ENCODE measurements at regions not wholly inside any gene's neighbourhood (a gene's known extent, or its start where the extent isn't known, plus 50 kb on each side); places are given as distances from the start of the nearest gene placed in this dataset.

DNA sequence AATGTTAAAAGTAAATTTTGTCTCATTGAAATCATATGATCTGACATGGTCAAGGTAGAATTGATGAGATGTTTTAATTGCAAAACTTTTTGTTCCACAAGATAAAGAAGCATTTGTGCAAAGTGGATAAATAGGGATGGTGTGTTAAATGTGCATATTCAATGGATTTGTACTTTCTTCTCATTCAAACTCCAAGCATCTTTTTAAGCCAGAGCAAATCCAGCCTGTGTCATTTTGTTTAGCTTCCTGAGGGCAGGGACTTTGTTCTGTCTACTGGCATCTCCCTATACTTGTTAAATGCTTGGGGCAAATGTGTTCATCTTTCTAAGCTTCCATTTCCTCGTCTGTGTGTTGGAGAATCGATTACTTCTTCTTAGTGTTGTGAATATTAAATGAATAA is 200.3 kb downstream of the SLIT2 start:
- DNase-seq (ENCODE audit: low read depth) = no peak

DNA sequence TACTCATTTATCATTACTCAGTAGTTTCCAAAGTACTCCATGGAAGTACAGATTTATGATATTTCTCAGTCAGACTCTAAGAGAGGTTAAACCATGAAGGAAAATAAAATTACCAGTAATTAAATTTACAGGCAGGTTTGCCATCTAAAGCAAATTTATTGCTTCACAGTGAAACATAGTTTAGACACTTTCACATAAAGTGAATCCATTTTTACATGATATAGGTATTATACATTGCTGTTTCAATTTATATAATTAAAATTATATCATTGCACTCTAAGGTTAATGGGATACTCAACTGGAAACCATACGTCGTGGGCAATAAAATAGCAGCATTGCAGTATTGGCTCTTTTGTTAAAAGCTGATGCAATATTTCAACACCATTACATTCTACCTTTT is 202.8 kb downstream of the SLIT2 start:
- DNase-seq (ENCODE audit: low read depth) = no peak

GRCh38 chr4:20456407-20456806 is 204.7 kb downstream of the SLIT2 start:
- no peak for DNase-seq (ENCODE audit: low read depth)

DNA sequence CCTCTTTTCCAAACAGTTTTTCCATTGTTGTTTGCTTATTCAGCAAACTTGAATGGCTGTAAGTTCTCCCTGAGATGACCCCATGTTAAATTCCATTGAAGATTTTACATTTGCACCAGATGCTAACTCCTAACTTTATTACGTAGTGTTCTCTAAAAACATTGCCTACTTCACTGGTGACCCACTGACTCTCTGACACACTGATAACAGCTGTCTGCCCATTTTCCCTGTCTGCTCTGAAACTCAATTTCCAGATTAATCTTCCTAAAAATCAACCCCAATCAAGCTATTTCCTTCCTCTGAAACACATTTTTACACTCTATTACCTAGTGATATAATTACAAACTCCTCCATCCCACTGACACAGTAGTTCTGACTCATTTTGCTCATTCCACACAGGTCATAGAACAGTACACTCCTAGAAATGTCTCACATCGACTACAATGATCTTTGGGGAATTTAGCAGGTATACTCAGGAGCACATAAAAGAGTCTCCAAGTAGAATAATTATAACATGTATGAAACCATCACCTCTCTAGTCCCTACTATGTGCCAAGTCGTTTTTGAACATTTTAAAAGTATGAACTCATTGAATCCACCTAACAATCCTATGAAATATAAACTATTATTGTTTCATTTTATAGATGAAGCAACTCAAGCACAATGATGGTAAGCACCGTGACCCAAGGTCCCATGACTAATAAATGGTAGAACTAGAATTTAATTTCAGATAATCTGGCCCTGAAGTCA is 210.9 kb downstream of the SLIT2 start:
- DNase-seq (ENCODE audit: low read depth) = no peak

- DNase-seq (ENCODE audit: low read depth) = no peak
These were observed 211.4 kb downstream of the SLIT2 start for GRCh38 chr4:20463176-20463430.

GRCh38 chr4:20464381-20464780 is 212.7 kb downstream of the SLIT2 start:
- DNase-seq (ENCODE audit: low read depth) = peak; percentile 54

GRCh38 chr4:20474119-20474518 is 222.4 kb downstream of the SLIT2 start:
- peak; percentile 12 for DNase-seq (ENCODE audit: low read depth)

- no peak for DNase-seq (ENCODE audit: low read depth)
These were observed 221.8 kb upstream of the PACRGL start for GRCh38 chr4:20478412-20478811.

DNA sequence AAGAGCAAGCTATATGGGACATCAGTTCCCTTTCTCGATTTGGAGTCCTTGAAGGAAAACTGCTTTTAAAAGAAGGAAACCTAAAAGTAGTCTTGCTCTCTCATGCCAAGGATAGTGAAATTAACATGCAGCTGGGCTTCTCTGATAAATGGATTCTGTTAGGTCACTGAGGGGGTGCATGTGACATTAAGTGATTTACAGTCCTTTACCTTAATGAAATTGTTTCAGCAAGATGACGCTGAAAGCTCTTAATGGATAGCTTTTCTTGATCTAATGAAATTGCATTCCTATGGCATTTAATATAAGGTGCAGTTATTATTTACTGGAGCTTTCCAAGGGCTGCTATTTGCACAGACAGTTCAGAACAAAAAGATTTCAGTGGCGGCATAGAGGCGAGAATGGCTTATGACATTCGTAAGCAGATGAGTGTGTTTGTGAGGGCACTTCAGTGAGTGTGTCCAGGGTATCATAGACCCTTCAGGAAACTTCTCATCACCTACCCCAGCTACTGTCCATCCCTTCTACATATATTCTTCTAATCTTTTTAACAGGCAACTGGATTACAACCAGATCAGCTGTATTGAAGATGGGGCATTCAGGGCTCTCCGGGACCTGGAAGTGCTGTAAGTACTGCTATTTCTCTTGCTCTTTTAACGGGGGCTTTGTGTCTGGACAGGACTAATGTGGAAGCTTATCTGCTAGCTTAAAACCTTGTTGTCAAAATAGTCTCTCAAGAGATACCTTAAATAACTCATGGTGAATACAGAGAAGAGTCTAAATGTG is 219.9 kb upstream of the PACRGL start:
- DNase-seq (ENCODE audit: low read depth) = no peak

DNA sequence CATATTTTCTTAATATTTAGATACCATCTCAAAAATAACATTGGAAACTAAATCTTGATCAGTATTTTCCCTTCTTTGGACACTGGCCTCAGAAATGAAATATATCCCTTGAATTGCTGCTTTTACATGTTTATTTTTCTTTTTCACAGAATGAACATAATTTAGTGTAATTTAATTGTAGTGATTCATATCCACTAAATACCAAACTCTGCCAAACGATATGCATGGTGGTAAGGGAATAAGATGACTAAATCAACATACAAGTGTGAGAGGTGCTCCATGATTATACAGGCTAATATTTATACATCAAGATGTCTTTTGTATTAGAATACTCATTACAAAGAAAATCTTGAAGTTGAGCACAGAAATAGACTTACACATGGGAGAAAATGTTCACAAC is 216.8 kb upstream of the PACRGL start:
- no peak for DNase-seq (ENCODE audit: low read depth)

DNA sequence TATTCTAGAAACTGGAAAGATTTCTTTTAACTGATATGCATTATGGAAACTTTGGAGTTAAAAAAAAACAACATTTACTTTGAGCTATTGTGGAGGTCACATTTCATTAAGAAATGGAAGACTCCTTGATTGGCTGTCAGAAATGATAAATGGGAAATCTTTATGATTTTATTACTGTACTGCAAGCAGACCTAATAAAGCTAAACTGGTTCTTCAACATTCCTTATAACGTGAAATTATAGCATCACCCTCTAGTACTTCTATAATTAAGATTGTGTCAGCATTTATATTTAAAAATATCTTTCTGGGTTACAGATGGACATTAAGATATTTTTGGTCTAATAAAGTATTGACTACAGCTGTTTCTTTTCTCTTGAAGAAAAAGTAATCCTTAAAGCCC is 213.8 kb upstream of the PACRGL start:
- no peak for DNase-seq (ENCODE audit: low read depth)

GRCh38 chr4:20487446-20487845 is 212.8 kb upstream of the PACRGL start:
- DNase-seq (ENCODE audit: low read depth) = no peak

- DNase-seq (ENCODE audit: low read depth) = no peak
These were observed 212.4 kb upstream of the PACRGL start for GRCh38 chr4:20487852-20488251.

DNA sequence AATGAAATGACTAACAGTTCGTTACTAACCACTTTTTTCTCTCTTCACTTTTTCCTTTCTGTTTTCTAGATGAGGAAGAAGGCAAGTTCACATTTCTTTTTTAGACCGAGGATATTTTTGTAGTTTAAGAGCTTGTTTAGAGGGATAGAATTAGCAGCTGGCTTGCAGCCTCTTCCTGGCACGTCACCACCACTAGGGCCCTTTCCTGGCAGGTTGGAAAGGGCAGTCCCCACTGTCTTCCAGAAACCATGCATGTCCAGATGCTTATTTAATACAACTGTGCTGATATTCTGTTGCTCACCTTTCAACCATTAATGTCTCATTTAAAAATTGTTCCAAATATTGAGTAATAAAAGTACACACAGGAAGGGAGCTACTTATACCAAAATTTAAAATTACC is 209.5 kb upstream of the PACRGL start:
- no peak for DNase-seq (ENCODE audit: low read depth)

DNA sequence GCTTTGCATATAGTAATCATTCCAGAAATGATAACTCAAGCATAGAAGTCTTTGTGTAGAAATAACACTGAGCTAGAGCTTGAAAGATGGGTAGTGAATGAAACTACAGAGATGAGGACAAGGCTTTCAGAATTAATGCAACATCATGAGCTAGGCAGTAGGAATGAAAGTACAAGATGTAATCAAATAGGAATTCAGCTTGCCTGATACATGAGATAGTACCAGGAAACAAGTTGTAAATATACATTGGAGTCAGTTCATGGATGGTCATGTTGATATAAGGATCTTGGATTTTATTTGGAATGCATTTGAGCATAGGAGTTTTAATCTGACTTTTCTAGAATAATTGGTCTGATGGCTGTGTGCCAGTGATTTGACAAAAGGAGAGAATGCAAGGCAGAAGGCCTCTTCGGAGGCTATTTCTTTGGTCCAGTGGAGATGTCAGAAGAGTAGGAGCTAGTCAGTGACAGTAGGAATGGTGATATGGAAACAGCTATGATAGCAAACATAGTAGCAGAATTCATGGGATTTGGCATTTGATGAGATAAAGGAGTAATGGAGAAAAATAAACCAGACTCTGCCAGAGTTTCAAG is 206.4 kb upstream of the PACRGL start:
- no peak for DNase-seq (ENCODE audit: low read depth)

GRCh38 chr4:20496068-20496467 is 204.2 kb upstream of the PACRGL start:
- DNase-seq (ENCODE audit: low read depth) = no peak

GRCh38 chr4:20504146-20504545 is 196.1 kb upstream of the PACRGL start:
- DNase-seq (ENCODE audit: low read depth) = no peak

- no peak for DNase-seq (ENCODE audit: low read depth)
These were observed 194.3 kb upstream of the PACRGL start for GRCh38 chr4:20505927-20506326.

DNA sequence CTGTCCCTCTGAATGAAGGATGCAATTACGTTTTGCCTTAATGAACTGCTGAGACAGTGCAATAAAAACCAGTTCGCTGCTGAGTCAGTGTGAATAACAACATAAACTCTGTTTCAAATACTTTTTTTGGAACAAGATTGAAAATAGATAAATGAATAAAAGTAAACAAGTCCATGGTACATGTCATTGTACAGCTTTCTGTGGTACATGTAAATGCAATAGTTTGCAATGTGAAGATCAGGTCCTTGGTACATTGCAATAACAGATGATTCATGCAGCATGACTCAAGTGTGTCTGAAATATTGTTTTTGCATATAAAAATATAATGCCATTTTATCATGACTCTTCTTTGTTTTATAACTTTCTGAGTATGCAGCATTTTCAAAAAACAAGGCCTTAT is 193.4 kb upstream of the PACRGL start:
- DNase-seq (ENCODE audit: low read depth) = peak; percentile 79

GRCh38 chr4:20509315-20509714 is 190.9 kb upstream of the PACRGL start:
- no peak for DNase-seq (ENCODE audit: low read depth)

DNA sequence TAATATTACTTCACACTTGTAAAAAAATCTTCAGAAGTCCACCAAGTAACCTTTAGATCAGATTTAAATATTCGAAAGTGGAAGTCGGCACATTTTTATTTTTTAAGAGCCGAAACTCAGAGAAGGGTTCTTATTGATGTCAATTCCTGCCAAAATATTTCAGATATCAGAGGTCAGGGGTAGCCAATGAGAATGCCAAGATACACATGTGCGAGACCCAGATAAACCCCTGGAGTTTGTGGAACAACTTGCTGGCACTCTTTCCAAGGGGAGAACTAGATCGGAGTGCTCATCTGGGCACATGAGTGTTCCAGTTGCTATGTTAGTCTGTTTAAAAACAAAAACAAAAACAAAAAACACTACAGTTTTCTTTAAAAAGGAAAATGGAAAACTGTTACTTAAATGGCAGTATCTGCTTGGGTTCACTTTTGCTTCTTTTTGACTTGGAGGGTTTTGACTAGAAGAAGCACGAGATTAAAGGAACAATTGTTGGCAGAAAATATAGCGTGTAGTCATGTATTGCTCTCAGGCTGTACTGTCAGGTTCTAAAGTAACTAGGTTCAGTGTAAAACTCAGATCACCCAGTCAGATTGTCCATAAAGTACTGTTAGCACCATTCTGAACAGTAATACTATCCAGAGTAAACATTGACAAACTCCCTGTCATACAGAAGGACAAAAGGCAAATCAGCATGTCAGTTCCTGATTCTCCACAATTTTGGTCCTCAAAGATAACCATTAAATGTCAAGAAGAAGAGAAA is 188.0 kb upstream of the PACRGL start:
- no peak for DNase-seq (ENCODE audit: low read depth)

- DNase-seq (ENCODE audit: low read depth) = no peak
These were observed 187.3 kb upstream of the PACRGL start for GRCh38 chr4:20512985-20513384.

GRCh38 chr4:20520901-20521300 is 179.4 kb upstream of the PACRGL start:
- no peak for DNase-seq (ENCODE audit: low read depth)
